ENCODE measurements at regions not wholly inside any gene's neighbourhood (a gene's known extent, or its start where the extent isn't known, plus 50 kb on each side); places are given as distances from the start of the nearest gene placed in this dataset.

DNA sequence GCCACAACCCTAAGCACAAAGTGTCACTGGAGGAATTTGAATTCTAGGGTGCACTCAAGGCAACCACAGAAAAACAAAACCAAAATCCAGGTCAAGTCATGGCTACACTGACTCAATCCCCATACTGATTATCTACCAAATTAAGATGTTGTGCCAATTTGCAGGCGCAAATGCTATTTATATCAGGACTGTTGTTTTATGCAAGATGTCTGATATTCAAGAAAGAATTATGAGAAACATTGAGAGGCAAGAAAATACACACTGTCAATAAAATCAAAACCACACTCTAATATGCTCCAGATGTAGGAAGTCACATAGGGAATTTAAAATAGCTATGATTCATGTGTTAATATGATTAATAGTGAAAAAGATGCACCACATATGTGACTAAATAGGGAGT lies 141.3 kb upstream of the MINDY3 start:
- TF ChIP-seq, protein P1, sequence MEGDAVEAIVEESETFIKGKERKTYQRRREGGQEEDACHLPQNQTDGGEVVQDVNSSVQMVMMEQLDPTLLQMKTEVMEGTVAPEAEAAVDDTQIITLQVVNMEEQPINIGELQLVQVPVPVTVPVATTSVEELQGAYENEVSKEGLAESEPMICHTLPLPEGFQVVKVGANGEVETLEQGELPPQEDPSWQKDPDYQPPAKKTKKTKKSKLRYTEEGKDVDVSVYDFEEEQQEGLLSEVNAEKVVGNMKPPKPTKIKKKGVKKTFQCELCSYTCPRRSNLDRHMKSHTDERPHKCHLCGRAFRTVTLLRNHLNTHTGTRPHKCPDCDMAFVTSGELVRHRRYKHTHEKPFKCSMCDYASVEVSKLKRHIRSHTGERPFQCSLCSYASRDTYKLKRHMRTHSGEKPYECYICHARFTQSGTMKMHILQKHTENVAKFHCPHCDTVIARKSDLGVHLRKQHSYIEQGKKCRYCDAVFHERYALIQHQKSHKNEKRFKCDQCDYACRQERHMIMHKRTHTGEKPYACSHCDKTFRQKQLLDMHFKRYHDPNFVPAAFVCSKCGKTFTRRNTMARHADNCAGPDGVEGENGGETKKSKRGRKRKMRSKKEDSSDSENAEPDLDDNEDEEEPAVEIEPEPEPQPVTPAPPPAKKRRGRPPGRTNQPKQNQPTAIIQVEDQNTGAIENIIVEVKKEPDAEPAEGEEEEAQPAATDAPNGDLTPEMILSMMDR (IDR thresholded peaks at IDR 0.05), result no peak
- TF ChIP-seq POLR2A (IDR thresholded peaks at IDR 0.05) (no peak), EP300 (IDR thresholded peaks at IDR 0.05) (no peak)
- no peaks in the 10 kb centered on the region for H3K36me3 ChIP-seq
- no peaks in the 10 kb centered on the region for H3K27me3 ChIP-seq
- WGBS, 3 donors, result 89 to 94% (median 92%) methylated on average over 1 of the region's 1 CpG
- DNase-seq, result no peak
- no peaks in the 10 kb centered on the region for H3K9me3 ChIP-seq
- no peaks in the 10 kb centered on the region for H3K4me1 ChIP-seq (ENCODE audit: insufficient read depth)
- H3K27ac ChIP-seq, result no peak overlapping the region
- intact Hi-C loops (cut with DNase I), result no loop called here
- H3K4me3 ChIP-seq, result no peak overlapping the region

DNA sequence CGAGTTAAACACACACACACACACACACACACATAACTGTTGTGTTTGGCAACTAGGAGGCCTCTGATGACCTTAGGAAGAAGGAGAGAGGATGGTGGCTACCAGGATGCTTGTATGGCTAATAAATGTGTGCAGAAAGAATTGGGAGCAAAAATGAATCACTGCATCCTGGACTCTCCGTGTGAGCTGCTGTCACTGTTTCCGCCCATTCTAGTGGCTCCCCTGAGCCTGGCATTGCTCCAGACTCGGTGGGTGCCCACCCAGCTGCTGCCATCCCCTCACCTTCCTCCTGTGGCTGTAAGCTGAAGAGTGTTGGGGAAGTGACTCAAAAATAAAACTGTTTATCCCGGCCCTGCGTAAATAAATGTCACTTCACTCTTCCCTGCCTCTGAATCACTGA lies 149.5 kb upstream of the MINDY3 start:
- no peaks in the 10 kb centered on the region for H3K27me3 ChIP-seq
- H3K27ac ChIP-seq, result no peak overlapping the region
- H3K9me3 ChIP-seq, result no peaks in the 10 kb centered on the region
- 69 to 75% (median 70%) methylated on average over 6 of the region's 6 CpGs for WGBS, 3 donors
- H3K4me3 ChIP-seq, result no peak overlapping the region
- no peaks in the 10 kb centered on the region for H3K36me3 ChIP-seq
- no peak for DNase-seq
- intact Hi-C loops (cut with DNase I), result no loop called here
- no peak for TF ChIP-seq POLR2A (IDR thresholded peaks at IDR 0.05)
- no peak for TF ChIP-seq EP300 (IDR thresholded peaks at IDR 0.05)
- TF ChIP-seq, protein P1 (IDR thresholded peaks at IDR 0.05), result no peak
- no peaks in the 10 kb centered on the region for H3K4me1 ChIP-seq (ENCODE audit: insufficient read depth)

DNA sequence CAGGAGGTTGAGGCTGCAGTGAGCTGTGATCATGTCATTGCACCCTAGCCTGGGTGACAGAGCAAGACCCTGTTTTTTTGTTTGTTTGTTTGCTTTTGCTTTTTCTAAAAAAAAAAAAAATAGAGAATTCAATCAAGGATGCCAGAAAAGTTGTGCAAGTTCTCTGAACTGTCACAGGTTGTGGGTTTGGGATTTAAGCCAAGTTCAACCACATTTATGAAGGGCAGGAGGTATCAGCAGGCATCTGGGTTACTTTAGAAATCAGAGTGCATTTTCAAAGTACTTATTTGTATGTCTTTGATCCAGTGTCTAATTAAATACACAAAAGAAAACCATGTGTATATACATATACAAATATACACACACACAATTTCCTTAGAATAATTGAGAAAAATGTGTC lies 151.2 kb upstream of the MINDY3 start:
- H3K4me1 ChIP-seq (ENCODE audit: insufficient read depth), result no peaks in the 10 kb centered on the region
- TF ChIP-seq, protein P1 (IDR thresholded peaks at IDR 0.05), result no peak
- TF ChIP-seq EP300 (IDR thresholded peaks at IDR 0.05) (no peak), POLR2A (IDR thresholded peaks at IDR 0.05) (no peak)
- no peaks in the 10 kb centered on the region for H3K36me3 ChIP-seq
- H3K9me3 ChIP-seq, result no peaks in the 10 kb centered on the region
- H3K27ac ChIP-seq, result no peak overlapping the region
- no peaks in the 10 kb centered on the region for H3K27me3 ChIP-seq
- no peak for DNase-seq
- H3K4me3 ChIP-seq, result no peak overlapping the region
- intact Hi-C loops (cut with DNase I), result no loop called here

DNA sequence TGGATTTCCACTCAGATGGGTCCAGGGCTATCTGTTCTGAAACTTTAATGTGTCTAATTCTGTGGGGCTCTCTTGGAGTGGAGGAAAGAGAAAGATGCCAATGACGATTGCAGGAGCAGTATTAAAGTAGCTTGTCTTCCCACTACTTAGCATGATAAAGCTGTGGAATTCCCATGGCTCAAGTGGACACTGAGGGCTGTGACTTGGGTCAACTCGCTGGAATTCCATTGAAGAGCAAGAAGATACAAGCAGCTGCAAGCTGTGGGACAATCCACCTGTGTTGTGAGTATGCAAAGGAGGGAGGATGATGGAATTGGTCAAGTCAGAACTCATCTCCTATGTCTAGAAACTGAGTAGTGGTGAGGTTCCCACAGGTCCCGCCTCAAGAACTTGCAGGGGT lies 154.2 kb upstream of the MINDY3 start:
- H3K4me3 ChIP-seq, result no peak overlapping the region
- intact Hi-C loops (cut with DNase I), result no loop called here
- no peak for DNase-seq
- H3K27me3 ChIP-seq, result no peaks in the 10 kb centered on the region
- no peaks in the 10 kb centered on the region for H3K9me3 ChIP-seq
- no peaks in the 10 kb centered on the region for H3K4me1 ChIP-seq (ENCODE audit: insufficient read depth)
- H3K27ac ChIP-seq, result no peak overlapping the region
- no peaks in the 10 kb centered on the region for H3K36me3 ChIP-seq
- TF ChIP-seq, protein P1 (IDR thresholded peaks at IDR 0.05), result no peak
- no peak for TF ChIP-seq EP300 (IDR thresholded peaks at IDR 0.05)
- no peak for TF ChIP-seq POLR2A (IDR thresholded peaks at IDR 0.05)
- 49 to 64% (median 64%) methylated on average over 3 of the region's 3 CpGs for WGBS, 3 donors

DNA sequence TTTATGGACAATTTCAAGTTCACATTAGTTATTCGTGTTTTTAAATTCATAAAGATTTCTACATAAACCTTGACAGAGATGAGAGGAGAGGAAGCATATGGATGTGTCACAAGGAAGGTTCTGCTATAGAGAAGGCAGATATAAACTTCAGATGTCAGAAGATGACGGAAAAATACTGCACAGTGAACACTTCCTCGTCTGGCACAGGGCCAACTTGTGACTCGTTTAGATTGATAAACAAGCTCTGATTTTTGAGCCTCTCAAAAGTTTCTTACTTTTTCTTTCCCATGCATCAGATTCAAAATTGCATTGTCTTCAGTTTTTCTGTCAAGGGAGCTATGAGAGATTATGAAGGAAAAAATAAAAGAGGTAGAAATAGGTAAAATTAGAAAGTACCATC lies 156.4 kb upstream of the MINDY3 start:
- Histone ChIP-seq H3K4me1 (ENCODE audit: insufficient read depth) (no peaks in the 10 kb centered on the region), H3K9me3 (no peaks in the 10 kb centered on the region), H3K27me3 (no peaks in the 10 kb centered on the region), H3K36me3 (no peaks in the 10 kb centered on the region), H3K27ac (no peak overlapping the region), H3K4me3 (no peak overlapping the region)
- TF ChIP-seq POLR2A (IDR thresholded peaks at IDR 0.05) (no peak), EP300 (IDR thresholded peaks at IDR 0.05) (no peak)
- TF ChIP-seq, protein P1 (IDR thresholded peaks at IDR 0.05), result no peak
- 47 to 54% (median 52%) methylated on average over 4 of the region's 4 CpGs for WGBS, 3 donors
- intact Hi-C loops (cut with DNase I), result no loop called here
- DNase-seq, result no peak

All from ovary (tissue), 7 donors.